HPDE6-E6E7 (cell line): ENCODE measurements at regions not wholly inside any gene's neighbourhood (a gene's known extent, or its start where the extent isn't known, plus 50 kb on each side); places are given as distances from the start of the nearest gene placed in this dataset.

ENCODE experiments used
- DNase-seq: peaks from one replicate; pipeline ENCODE4 v3.0.0; 2011; ENCODE audit warnings: missing footprints; ENCODE audit errors: extremely low spot score

DNA sequence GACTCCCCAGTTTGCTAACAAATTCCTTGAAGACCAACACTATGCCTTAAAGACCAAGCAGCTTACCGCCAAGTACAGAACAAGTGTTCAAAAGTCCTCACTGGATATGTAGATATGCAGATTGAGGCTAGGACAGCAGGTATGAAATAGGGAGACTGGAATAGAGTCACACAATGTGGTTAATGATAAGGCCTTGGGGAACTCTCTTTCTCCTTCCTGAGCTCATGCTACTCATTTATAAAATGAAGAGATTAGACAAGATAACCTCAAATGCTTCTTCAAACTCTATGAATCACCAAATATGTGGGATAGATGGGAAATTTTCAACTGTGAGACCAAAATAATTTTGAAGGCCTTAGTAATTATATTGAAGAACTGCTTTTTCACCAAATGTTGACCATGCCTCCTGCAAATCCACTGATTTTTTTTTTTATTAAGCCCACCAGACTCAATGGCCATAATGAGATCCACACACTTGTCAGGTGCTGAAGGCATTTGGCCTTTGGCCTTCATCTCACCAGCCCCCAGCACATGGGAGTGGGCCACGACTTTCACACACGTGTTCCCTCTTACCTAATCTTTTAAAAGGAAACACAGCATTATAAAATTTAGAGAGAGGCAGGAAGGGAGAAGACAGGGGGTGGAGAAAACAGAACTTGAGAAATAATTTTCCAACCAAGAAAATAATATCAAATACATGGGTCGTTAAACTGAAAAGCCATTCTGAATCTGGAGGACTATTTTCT is 181.5 kb downstream of the EN1 start:
- no peak for DNase-seq

- no peak for DNase-seq
Measured at GRCh38 chr2:118661179-118661578, 186.3 kb downstream of the EN1 start.

DNA sequence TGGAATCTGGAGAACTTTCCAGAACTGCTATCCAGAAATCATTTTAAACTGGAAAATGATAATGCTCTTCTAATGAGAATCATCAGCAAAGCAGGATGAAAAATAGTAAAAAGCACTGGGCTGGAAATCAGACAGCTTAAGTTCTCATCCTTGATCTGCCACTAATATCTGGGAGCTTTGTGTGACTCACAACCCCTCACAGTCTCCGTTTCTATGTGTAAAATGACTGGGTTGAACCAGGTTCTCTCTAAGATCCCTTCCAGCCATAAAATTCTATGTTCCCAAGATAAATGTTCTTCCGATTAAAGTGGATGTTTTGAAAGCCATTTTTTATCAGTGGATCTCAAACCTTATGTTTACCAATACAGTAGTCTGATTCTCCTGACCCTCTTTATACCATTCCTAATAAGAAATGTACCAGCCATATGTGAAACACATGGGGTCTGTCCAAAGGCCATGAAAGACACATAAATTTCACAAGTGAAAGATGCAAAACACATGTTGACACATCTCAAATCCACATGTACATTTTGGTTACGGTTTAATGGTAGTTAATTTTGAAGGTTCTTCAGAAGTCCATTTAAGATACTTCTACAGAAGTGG is 188.8 kb downstream of the EN1 start:
- DNase-seq, result no peak

DNA sequence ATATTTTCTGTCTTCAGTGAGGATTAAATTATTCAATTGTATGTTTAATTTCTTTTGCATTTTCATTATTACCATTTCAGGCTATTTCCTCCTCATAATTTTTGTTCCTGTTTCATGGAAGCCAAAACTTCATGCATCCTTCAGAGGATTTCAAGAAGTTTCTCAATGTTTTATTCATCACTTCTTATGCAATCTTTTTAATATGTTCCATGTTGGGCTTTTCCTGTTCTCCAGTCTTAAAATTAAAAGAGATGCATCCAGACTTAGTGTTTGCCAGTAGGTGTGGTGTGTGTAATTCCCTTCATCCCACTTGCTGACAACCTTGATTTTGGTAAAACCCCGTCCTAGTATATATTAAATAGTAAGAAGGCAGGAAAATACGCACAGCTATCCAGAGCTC is 190.0 kb downstream of the EN1 start:
- no peak for DNase-seq

DNA sequence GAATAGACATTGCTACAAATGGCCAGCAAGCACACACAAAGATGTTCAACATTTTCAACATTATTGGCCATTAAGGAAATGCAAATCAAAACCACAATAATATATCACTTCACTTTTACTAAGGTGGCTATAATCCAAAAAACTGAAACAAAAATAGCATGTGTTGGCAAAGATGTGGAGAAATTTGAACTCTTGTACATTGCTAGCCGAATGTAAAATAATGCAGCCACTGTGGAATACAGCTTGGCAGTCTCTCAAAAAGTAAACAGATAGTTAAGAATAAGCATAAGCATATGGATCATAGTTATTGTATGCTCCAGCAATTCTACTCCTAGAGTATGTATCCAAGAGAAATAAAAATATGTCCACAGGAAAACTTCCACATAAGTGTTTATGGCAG is 192.5 kb downstream of the EN1 start:
- no peak for DNase-seq

GRCh38 chr2:118650327-118650726 is 197.1 kb downstream of the EN1 start:
- DNase-seq, result no peak

- no peak for DNase-seq
Measured at GRCh38 chr2:118645876-118646275, 201.6 kb downstream of the EN1 start.

DNA sequence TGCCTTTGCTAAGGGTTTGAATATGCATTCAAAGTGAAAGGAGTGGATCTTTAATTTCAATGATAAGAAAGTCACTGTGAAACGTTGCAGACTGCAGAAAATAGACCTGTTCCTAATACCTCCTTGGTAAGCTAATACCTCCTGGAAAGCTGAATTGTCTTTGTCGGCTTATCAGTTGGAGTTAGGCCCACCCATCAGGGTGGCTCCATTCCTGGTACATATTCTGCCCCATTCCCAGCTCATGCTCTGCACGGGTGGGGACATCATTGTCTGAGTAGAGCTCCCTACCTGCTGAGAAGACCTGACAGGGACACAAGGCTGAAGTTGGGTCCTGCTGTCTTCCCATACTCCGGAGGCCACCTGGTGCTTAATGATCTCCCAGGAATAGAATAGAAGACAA is 203.3 kb downstream of the EN1 start:
- DNase-seq, result no peak

- no peak for DNase-seq
Measured at GRCh38 chr2:118643294-118643693, 204.2 kb downstream of the EN1 start.

GRCh38 chr2:118642501-118642900 is 204.9 kb downstream of the EN1 start:
- no peak for DNase-seq

DNA sequence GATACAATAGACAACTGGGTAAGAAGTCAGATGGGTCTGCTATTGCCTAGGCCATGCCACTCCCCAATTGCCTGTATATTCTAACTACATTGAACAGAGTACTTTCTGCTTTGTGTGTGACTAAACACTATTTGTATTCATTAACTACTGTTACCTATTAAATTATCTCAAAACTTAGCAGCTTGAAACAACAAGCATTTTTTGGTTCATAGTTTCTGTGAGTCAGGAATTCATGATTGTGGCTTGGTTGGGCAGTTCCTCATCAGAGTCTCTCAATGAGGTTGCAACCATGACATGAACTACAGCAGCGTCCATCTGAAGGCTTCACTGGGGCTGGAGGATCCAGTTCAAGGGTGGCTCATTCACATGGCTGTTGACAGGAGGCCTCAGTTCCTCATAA is 205.7 kb downstream of the EN1 start:
- no peak for DNase-seq

DNA sequence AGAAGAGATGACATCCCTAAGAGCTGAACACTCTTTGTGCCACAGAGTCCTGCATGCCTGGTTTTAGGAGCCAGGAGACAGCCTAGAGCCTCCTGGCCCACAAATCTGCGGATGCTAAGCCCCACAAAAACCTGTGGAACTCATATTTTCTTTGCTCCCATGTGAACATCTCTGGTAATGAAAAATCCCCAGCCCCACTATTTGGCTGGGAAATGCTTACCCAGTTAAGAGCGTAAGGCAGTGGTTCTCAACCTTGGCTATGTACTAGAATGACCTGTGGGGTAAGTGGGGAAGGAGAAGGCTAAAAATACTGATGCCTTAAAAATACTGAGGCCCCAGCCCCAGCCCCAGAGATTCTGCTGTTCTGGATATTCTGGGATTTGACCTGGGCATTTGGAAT is 208.1 kb downstream of the EN1 start:
- DNase-seq, result no peak

DNA sequence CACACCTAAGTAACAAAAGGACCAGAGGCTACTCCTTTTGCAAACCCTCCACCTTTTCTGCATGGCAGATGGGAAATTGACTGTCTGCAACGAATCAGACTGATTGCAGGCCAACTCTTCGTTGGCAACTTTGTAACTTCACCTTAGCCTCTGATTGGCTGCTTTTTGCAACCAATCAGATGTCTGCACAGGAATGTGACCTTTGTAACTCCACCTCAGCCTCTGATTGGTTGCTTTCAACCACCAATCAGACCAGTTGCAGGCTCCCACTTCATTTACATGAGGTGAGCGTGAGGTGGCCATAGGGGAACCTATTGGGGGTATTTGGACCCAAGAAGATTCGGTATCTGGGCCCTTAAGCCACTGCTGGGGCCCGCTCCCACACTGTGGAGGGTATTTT is 209.0 kb downstream of the EN1 start:
- DNase-seq, result no peak

- DNase-seq, result no peak
Measured at GRCh38 chr2:118635891-118636290, 211.6 kb downstream of the EN1 start.

- DNase-seq, result no peak
Measured at GRCh38 chr2:118634876-118635275, 212.6 kb downstream of the EN1 start.

GRCh38 chr2:118633371-118634018 is 214.0 kb downstream of the EN1 start:
- DNase-seq, result no peak

DNA sequence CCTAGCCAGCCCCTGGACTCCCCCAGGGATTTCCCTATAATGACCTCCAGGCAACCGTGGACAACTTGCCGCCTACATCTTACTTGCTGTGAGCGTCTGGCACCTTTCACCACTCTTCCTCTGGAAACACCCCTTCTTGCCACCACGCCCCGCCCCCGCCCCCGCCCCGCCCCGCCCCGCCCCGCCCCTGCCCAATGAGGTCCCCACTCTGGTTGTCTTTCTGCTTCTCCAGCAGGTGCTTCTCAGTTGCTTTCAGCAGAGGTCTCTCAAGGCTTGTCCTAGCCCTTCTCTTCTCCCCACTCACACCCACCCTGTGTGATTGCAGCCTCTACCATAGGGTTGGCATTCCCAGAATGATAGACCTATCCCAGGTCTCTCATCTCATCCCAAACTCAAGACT is 214.5 kb downstream of the EN1 start:
- no peak for DNase-seq

DNA sequence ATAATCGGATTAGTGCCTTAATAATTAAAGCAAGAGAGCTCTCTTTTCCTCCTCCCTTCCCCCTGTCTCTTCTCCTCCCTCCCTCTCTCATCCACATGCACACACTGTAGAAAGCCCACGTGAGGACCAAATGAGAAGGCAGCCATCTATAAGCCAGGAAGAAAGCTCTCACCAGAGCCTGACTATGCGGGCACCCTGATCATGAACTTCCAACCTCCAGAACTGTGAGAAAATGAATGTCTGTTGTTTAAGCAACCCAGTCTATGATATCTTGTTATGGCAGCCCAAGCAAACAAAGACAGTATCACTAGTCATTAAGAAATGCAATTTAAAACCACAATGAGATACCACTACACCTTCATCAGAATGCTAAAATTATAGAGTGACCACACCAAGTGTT is 220.3 kb downstream of the EN1 start:
- no peak for DNase-seq

- no peak for DNase-seq
Measured at GRCh38 chr2:118622913-118623312, 224.5 kb downstream of the EN1 start.

DNA sequence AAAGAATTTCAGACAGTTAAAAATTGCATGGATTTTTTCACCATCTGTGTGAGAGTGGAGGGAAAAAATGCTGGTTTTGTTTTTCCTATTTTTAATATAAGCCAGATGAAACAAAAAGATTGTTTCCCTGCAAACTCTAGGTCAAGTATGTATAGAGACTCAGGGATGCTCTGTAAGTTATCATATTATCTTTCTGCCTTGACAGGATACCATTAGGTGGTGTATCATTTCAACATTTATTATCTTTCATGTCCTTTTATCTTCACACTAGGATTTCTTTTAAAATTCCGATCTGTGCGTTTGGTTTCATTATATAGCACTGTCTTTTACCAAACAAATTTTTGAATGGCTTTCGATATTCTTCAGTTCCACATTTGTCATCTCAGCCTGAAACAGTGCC is 225.3 kb downstream of the EN1 start:
- no peak for DNase-seq

GRCh38 chr2:118618279-118618678 is 229.2 kb downstream of the EN1 start:
- DNase-seq, result no peak

DNA sequence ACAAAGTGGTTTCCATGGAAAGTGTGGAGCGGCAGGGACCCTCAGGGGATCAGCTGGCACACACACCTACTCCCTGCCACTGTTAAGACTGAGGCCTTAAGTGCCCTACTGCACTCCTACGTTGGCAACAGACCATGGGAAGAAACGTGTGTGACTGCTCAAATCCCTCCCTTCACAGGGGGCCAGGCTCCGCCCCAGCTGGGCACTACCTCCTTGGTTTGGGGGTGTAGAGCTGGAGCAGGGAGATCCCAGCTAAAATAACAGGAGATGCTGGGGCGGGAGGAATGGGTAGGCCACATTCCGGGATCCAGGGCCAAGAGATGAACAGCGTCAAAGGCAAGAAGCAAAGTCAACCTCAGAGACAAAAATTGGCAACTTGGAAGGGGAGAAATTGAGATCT is 231.0 kb downstream of the EN1 start:
- DNase-seq, result no peak

GRCh38 chr2:118614841-118615271 is 232.6 kb downstream of the EN1 start:
- DNase-seq, result no peak
